A673 (cell line): ENCODE measurements at regions not wholly inside any gene's neighbourhood (a gene's known extent, or its start where the extent isn't known, plus 50 kb on each side); places are given as distances from the start of the nearest gene placed in this dataset.

ENCODE experiments used
- BruUV-seq: library from RNA; stranded (reverse); fragments of 400-500 nt; replicated peaks from 2 replicates; lab custom pipeline; 2021; lab: Mats Ljungman, UMichigan
- CTCF ChIA-PET: fragments of 300-600 bp; sonication (Branson Sonifier 250); formaldehyde crosslinking; loops from one replicate; lab custom pipeline; 2022; ENCODE audit warnings: antibody characterized with exemption; lab: Charles Lee
- POLR2A ChIA-PET: fragments of 300-600 bp; sonication (Branson Sonifier 250); formaldehyde crosslinking; loops from one replicate; lab custom pipeline; 2022; ENCODE audit warnings: antibody characterized with exemption; ENCODE audit not compliant: low non-redundant PET; lab: Charles Lee
- DNase-seq: peaks from one replicate; pipeline ENCODE4 v3.0.0-alpha.2; 2015; ENCODE audit warnings: low spot score
- H3K27ac ChIP-seq: fragments of 200-600 bp; sonication (generic); 2 replicates; pipeline ENCODE4 v1.5.1; 2016; ENCODE audit warnings: mixed run types, low read depth, mild to moderate bottlenecking, mixed read lengths, antibody characterized with exemption, low read length; ENCODE audit not compliant: poor library complexity, severe bottlenecking
- H3K27me3 ChIP-seq: fragments of 200-600 bp; sonication (generic); replicated peaks from 2 replicates; pipeline ENCODE4 v1.6.1; 2017; ENCODE audit warnings: mixed run types, low read depth, mild to moderate bottlenecking, mixed read lengths, antibody characterized with exemption, low read length; ENCODE audit not compliant: insufficient read depth, poor library complexity
- H3K36me3 ChIP-seq: fragments of 200-600 bp; sonication (generic); 2 replicates; pipeline ENCODE4 v1.6.1; 2016; ENCODE audit warnings: mixed run types, mild to moderate bottlenecking, mixed read lengths, antibody characterized with exemption, low read length; ENCODE audit not compliant: insufficient read depth, poor library complexity, severe bottlenecking
- H3K4me1 ChIP-seq: fragments of 200-600 bp; sonication (generic); 2 replicates; pipeline ENCODE4 v1.6.1; 2017; ENCODE audit warnings: mixed run types, mild to moderate bottlenecking, mixed read lengths, antibody characterized with exemption, low read length; ENCODE audit not compliant: insufficient read depth, poor library complexity, severe bottlenecking
- H3K4me3 ChIP-seq: fragments of 200-600 bp; sonication (generic); 2 replicates; pipeline ENCODE4 v1.5.1; 2016; ENCODE audit warnings: low read depth, mixed run types, mild to moderate bottlenecking, mixed read lengths, low read length; ENCODE audit not compliant: poor library complexity, severe bottlenecking
- H3K9me3 ChIP-seq: fragments of 200-600 bp; sonication (generic); 2 replicates; pipeline ENCODE4 v1.6.1; 2016; ENCODE audit warnings: mixed run types, low read depth, mild to moderate bottlenecking, mixed read lengths, antibody characterized with exemption, low read length; ENCODE audit not compliant: poor library complexity, severe bottlenecking
- CTCF ChIP-seq: fragments of 300-800, 200-600 bp; sonication (generic); conservative IDR thresholded peaks from 2 replicates; pipeline ENCODE4 v1.5.1; 2017; ENCODE audit warnings: low read depth, mild to moderate bottlenecking, antibody characterized with exemption, low read length, moderate library complexity, mixed read lengths
- EZH2 ChIP-seq: fragments of 200-600 bp; sonication (generic); IDR thresholded peaks from 2 replicates; pipeline ENCODE4 v1.6.1; 2017; ENCODE audit warnings: borderline replicate concordance, low read depth, mild to moderate bottlenecking, mixed read lengths, antibody characterized with exemption, low read length; ENCODE audit not compliant: poor library complexity, severe bottlenecking
- intact Hi-C: fragments of 100-400 bp; cut with micrococcal nuclease; formaldehyde crosslinking; loops from one replicate; pipeline ENCODE4 v1.10.0; 2022; ENCODE audit not compliant: unreplicated experiment

- H3K4me1 ChIP-seq = no peaks in the 10 kb centered on the region
- POLR2A ChIA-PET = no interaction called here
- no peaks in the 10 kb centered on the region for H3K36me3 ChIP-seq
- H3K9me3 ChIP-seq = peaks cover 40% of the 10 kb centered on the region
- H3K27me3 ChIP-seq = no peaks in the 10 kb centered on the region
- intact Hi-C loops = no loop called here
- H3K4me3 ChIP-seq = no peak overlapping the region
- no peak overlapping the region for H3K27ac ChIP-seq
- BruUV-seq = no TSS peak
- CTCF ChIA-PET = no interaction called here
- TF ChIP-seq CTCF (no peak), EZH2 (no peak)
- no peak for DNase-seq
These were observed 54.7 kb upstream of the DSCAM start for GRCh38 chr21:40901691-40902090.

DNA sequence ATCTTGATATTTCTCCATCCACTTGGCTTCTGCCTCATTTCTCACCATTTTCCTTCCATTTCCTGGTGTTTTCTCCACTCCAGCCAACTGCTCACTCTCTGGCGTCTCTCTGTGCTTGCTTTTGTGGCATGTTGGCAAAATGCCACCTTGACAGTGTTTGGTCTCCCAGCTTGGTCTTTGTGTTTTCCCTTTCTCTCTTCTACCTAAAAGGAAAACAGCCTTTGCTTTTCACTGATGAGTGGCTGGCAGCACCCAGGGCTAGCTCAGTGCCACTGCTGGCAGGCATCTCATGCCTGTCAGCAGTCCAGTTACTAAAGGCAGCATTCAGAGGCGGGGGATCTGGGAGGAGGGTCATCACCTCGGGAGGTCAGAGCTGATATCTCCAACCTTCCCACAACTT lies 55.3 kb upstream of the DSCAM start:
- Histone ChIP-seq H3K36me3 (no peaks in the 10 kb centered on the region), H3K9me3 (peaks cover 40% of the 10 kb centered on the region), H3K27ac (no peak overlapping the region), H3K27me3 (no peaks in the 10 kb centered on the region), H3K4me1 (no peaks in the 10 kb centered on the region), H3K4me3 (no peak overlapping the region)
- ChIA-PET CTCF (no interaction called here), POLR2A (no interaction called here)
- BruUV-seq = no TSS peak
- DNase-seq = no peak
- no peak for TF ChIP-seq CTCF
- no peak for TF ChIP-seq EZH2
- intact Hi-C loops = no loop called here

DNA sequence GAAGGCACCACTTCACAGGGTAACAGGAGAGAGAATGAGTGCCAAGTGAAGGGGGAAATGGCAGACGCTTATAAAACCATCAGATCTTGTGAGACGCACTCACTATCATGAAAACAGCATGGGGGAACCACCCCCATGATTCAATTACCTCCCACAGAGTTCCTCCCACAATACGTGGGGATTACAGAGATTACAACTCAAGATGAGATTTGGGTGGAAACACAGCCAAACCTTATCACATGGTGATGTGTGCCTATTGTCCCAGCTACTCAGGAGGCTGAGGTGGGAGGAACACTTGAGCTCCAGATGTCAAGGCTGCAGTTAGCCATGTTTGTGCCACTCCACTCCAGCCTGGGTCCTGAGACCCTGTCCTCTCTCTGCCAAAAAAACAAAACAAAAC lies 56.0 kb upstream of the DSCAM start:
- no peaks in the 10 kb centered on the region for H3K27me3 ChIP-seq
- no TSS peak for BruUV-seq
- no peak for TF ChIP-seq EZH2
- no peak overlapping the region for H3K27ac ChIP-seq
- CTCF ChIA-PET = no interaction called here
- DNase-seq = no peak
- intact Hi-C loops = no loop called here
- peaks cover 40% of the 10 kb centered on the region for H3K9me3 ChIP-seq
- POLR2A ChIA-PET = no interaction called here
- H3K36me3 ChIP-seq = no peaks in the 10 kb centered on the region
- H3K4me3 ChIP-seq = no peak overlapping the region
- no peaks in the 10 kb centered on the region for H3K4me1 ChIP-seq

DNA sequence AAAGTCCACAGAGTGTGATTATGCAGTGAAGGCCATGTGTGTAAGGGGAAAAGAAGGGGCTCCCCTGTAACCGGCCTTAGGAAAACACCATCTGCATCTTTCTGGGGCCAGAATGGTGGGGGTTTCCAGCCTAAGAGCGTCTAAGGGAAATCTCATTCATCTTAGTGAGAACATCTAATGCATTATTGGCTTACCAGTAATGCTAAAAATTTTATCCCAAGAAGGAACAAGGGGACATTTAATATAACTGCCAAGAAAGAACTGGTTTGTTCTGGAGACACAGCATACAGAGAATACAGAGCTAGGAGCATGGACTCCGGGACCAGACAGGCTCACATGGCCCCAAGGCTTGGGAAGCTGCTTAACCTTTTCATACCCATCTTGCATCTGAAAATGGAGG lies 58.3 kb upstream of the DSCAM start:
- TF ChIP-seq CTCF = no peak
- TF ChIP-seq EZH2 = no peak
- no TSS peak for BruUV-seq
- H3K27me3 ChIP-seq = no peaks in the 10 kb centered on the region
- H3K27ac ChIP-seq = no peak overlapping the region
- CTCF ChIA-PET = no interaction called here
- no peak for DNase-seq
- H3K36me3 ChIP-seq = no peaks in the 10 kb centered on the region
- H3K4me1 ChIP-seq = no peaks in the 10 kb centered on the region
- intact Hi-C loops = no loop called here
- H3K9me3 ChIP-seq = peaks cover 34% of the 10 kb centered on the region
- no peak overlapping the region for H3K4me3 ChIP-seq
- POLR2A ChIA-PET = no interaction called here
